ENCODE measurements at regions not wholly inside any gene's neighbourhood (a gene's known extent, or its start where the extent isn't known, plus 50 kb on each side); places are given as distances from the start of the nearest gene placed in this dataset.
"Not testable (repeated sequence)": the region's sequence is repeated elsewhere in the genome, so short reads cannot be mapped to it uniquely, and the experiment has no call there.

DNA sequence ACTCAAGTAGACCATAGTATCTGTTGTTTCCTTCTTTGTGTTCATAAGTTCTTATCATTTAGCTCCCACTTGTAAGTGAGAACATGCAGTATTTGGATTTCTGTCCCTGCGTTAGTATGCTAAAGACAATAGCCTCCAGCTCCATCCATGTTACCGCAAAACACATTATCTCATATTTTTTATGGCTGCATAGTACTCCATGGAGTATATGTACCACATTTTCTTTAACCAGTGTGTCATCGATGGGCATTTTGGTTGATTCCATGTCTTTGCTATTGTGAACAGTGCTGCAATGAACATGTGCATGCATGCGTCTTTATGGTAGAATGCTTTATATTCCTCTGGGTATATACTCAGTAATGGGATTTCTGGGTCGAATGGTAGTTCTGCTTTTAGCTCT lies 148.1 kb upstream of the IRS2 start:
- not testable (repeated sequence) for TF ChIP-seq CTCF (IDR thresholded peaks at IDR 0.05 in 8 of 11, conservative IDR thresholded peaks at IDR 0.05 in 3 of 11); POLR2A (IDR thresholded peaks at IDR 0.05); POLR2AphosphoS5 (IDR thresholded peaks at IDR 0.05)
